ENCODE measurements at regions not wholly inside any gene's neighbourhood (a gene's known extent, or its start where the extent isn't known, plus 50 kb on each side); places are given as distances from the start of the nearest gene placed in this dataset.

DNA sequence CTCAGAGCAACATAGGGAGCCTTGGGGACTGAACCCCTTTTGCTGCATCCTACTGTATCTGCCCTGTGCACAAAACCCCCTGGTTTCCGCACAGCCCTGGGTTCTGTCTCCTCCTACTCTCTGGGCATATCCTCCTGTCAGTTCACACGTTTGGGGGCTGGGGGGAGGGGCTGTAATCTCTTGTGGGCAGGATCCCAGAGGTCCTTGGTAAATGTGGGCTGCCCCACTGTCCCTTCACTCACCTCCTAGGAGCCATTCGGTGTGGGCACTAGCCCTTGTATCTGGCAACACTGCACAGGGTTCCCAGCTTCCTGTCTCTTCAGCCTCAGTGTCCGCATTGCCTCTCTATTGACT, 271.8 kb upstream of the DMAC1 start:
- TF ChIP-seq, protein P1, sequence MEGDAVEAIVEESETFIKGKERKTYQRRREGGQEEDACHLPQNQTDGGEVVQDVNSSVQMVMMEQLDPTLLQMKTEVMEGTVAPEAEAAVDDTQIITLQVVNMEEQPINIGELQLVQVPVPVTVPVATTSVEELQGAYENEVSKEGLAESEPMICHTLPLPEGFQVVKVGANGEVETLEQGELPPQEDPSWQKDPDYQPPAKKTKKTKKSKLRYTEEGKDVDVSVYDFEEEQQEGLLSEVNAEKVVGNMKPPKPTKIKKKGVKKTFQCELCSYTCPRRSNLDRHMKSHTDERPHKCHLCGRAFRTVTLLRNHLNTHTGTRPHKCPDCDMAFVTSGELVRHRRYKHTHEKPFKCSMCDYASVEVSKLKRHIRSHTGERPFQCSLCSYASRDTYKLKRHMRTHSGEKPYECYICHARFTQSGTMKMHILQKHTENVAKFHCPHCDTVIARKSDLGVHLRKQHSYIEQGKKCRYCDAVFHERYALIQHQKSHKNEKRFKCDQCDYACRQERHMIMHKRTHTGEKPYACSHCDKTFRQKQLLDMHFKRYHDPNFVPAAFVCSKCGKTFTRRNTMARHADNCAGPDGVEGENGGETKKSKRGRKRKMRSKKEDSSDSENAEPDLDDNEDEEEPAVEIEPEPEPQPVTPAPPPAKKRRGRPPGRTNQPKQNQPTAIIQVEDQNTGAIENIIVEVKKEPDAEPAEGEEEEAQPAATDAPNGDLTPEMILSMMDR (IDR thresholded peaks at IDR 0.05; ENCODE audit: poor library complexity, severe bottlenecking) = no peak
- TF ChIP-seq EP300 (conservative IDR thresholded peaks at IDR 0.05; ENCODE audit: poor library complexity, severe bottlenecking) (no peak), SMC3 (conservative IDR thresholded peaks at IDR 0.05; ENCODE audit: poor library complexity) (no peak), POLR2AphosphoS5 (IDR thresholded peaks at IDR 0.05) (no peak), EZH2 (IDR thresholded peaks at IDR 0.05; ENCODE audit: borderline replicate concordance, insufficient read depth, low read length, poor library complexity, severe bottlenecking) (no peak), MXI1 (conservative IDR thresholded peaks at IDR 0.05; ENCODE audit: poor library complexity, severe bottlenecking) (no peak), TAF1 (IDR thresholded peaks at IDR 0.05; ENCODE audit: low read depth) (no peak), RAD21 (conservative IDR thresholded peaks at IDR 0.05) (no peak)
- TF ChIP-seq, protein P2, sequence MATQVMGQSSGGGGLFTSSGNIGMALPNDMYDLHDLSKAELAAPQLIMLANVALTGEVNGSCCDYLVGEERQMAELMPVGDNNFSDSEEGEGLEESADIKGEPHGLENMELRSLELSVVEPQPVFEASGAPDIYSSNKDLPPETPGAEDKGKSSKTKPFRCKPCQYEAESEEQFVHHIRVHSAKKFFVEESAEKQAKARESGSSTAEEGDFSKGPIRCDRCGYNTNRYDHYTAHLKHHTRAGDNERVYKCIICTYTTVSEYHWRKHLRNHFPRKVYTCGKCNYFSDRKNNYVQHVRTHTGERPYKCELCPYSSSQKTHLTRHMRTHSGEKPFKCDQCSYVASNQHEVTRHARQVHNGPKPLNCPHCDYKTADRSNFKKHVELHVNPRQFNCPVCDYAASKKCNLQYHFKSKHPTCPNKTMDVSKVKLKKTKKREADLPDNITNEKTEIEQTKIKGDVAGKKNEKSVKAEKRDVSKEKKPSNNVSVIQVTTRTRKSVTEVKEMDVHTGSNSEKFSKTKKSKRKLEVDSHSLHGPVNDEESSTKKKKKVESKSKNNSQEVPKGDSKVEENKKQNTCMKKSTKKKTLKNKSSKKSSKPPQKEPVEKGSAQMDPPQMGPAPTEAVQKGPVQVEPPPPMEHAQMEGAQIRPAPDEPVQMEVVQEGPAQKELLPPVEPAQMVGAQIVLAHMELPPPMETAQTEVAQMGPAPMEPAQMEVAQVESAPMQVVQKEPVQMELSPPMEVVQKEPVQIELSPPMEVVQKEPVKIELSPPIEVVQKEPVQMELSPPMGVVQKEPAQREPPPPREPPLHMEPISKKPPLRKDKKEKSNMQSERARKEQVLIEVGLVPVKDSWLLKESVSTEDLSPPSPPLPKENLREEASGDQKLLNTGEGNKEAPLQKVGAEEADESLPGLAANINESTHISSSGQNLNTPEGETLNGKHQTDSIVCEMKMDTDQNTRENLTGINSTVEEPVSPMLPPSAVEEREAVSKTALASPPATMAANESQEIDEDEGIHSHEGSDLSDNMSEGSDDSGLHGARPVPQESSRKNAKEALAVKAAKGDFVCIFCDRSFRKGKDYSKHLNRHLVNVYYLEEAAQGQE (IDR thresholded peaks at IDR 0.05; ENCODE audit: borderline replicate concordance) = no peak
